Activated CD8-positive, alpha-beta memory T cell treated with anti-CD3 and anti-CD28 coated beads for 24 hours (primary cell): ENCODE measurements at regions not wholly inside any gene's neighbourhood (a gene's known extent, or its start where the extent isn't known, plus 50 kb on each side); places are given as distances from the start of the nearest gene placed in this dataset.
"Not testable (repeated sequence)": the region's sequence is repeated elsewhere in the genome, so short reads cannot be mapped to it uniquely, and the experiment has no call there.

ENCODE experiments used
- DNase-seq: peaks from one replicate; pipeline ENCODE4 v3.0.0-alpha.2; 2020

DNA sequence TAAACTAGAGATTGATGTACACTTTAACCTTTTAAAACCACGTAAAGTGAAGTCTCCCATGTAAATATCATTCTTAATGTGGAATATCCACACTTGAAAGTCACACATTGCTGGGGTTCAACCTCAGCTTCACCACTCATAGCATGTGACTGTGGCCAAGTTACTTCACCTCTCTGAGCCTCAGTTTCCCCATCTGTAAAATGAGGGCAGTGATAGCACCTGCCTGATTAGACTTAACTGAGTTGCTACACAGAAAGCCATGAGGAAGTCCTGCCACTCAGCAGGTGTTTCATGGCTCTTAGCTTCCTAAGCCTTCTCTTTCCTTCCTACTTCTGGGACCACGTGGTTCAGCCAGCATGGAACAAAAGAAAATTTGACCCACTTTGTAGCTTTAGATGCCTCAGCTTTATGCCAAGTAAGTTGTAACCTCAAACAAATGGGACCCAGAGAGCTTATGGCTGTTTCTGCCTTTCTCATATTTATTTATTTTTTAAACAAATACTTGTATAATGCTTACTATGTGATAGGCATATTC lies 277.3 kb upstream of the KLF3 start:
- DNase-seq = no peak

DNA sequence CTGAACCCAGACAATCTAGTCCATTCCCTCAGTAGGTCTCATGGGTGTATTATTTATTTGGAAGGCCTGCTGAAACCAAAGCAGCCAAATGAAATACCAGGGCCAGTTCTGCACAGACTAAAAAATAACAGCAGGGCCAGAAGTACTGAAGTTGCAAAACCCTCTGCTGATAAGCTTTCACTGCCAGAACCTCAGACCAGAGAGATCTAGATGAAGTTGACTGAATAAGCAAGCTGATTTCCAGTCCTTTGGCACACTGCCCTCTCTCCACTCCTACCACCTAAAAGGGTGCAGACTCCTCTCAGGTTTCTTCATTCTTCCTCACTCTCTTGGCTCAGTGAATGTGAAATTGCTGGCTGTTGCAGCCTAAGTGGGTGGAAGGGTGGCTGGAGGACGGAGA lies 276.7 kb upstream of the KLF3 start:
- no peak for DNase-seq

DNA sequence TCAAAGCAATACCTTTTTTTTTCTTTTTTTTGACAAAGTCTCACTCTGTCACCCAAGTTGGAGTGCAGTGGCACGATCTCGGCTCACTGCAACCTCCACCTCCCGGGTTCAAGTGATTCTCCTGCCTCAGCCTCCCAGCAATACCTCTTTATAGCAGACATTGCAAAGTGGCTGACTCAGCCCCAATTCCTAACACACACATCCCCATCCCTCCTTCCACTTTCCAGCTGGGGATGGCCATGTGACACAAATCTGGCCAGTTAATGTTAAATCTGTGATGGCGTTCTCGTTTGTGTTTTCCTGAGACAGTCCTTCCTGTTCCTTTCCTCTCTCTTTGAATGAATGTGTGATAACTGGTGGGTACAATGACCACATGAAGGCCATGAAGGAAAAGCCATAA lies 276.2 kb upstream of the KLF3 start:
- no peak for DNase-seq

DNA sequence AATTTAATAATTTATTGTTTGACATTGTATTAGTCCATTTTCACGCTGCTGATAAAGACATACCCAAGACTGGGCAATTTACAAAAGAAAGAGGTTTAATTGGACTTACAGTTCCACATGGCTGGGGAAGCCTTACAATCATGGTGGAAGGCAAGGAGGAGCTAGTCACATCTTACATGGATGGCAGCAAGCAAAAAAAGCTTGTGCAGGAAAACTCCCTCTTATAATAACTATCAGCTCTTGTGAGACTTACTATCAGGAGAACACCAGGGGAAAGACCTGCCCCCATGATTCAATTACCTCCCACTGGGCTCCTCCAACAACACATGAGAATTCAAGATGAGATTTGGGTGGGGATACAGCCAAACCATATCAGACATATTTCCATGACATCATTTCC lies 275.1 kb upstream of the KLF3 start:
- DNase-seq = not testable (repeated sequence)

DNA sequence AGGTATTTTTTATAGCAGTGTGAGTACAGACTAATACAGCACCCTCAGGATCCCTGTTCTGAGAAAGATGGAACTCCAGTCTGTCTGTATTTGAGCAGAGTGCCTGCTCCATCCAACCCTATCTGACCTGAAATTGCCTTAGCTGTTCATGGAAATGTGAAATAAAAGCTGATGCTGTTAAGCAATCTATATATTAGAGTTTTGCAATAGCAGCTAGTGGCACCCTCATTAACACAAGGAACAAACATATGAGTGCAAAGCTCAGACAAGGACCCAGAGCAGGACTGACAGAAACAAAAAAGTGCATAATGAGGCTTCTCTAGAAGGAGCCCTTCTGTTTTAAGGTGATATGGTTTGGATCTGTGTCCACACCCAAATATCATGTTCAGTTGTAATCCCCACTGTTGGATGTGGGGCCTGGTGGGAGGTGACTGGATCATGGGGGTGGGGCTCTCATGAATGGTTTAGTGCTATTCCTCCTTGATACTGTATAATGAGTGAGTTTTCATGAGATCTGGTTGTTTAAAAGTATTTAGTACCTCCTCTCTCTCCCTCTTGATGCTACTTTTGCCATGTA lies 272.9 kb upstream of the KLF3 start:
- DNase-seq = no peak

DNA sequence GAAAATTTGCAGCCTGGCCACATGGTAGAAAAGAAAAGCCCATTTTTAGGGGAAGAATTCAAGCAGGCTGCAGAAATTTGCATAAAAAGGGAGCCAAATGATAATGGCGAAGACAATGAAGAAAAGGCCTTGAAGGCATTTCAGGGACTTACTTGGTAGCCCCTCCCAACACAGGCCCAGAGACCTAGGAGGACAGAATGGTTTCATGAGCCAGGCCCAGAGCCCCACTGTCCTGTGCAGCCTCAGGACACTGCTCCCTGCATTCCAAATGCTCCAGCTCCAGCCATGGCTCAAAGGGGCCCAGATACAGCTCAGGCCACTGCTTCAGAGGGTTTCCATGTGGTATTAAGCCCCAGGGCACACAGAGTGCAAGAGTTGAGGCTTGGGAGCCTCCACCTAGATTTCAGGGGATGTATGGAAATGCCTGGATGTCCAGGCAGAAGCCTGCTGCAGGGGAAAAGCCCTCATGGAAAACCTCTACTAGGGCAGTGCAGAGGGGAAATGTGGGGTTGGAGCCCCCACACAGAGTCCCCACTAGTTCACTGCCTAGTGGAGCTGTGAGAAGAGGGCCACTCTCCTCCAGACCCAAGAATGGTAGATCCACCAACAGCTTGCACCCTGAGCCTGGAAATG lies 271.7 kb upstream of the KLF3 start:
- DNase-seq = no peak

DNA sequence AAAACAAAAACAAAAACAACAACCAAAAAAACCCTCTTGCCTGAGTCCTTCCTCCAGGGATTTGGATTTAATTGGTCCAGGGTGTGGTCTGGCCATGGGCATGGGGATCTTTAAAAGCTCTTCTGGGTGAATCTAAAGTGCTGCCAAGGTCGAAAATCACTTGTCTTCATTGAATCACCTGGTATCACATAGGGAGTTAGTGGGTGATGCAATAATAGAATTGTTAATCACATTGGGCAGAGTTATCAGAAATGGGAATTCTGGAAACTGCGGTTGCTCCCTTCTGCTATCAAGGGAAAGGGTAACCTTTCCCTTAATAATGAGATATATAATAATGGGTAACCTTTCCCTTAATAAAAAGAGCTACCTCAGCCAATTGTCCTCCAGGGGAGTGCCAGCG lies 267.9 kb upstream of the KLF3 start:
- DNase-seq = no peak

DNA sequence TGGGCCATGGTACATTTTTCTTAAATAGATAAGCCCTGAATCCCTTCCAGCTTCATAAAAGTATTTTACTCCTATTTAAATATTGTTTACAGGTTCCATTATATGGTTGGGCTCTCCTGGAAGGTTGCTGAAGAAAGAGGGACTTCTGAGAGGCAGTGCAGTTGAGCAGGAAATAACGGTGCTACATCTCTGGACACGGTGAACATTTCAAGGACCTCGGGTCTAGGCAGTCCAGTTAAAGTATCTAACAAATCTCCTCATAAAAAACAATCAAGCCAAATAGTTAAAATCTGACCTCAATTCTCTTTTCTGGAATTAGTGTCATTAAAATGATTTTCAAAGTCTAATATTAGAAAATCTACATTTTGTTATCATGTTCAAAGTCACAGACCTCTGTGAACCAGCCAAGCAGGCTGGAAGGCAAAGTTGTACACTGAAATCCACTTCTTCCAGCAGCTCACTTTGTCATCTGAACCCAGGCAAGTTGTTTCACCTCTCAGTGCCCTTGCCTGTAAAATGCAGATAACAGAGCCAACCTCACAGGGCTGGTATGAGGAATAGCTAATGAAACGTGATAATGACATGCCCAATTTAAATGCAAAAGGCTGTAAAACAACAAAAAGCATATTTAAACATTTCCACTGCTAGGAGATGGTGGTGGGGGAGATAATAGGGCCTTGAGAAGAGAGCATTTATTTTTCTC lies 267.0 kb upstream of the KLF3 start:
- DNase-seq = no peak

DNA sequence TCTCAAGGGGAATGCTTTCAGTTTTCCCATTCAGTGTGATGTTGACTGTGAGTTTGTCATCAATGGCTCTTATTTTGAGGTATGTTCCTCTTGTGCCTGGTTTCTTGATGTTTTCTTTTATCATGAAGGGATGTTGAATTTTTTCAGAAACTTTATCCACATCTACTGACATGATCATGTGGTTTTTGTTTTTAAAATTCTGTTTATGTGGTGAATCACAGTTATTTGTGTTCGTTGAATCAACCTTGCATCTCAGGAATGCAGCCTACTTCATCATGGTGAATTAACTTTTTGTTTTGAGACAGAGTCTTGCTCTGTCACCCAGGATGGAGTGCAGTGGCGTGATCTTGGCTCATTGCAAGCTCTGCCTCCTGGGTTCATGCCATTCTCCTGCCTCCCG lies 263.1 kb upstream of the KLF3 start:
- DNase-seq = no peak

DNA sequence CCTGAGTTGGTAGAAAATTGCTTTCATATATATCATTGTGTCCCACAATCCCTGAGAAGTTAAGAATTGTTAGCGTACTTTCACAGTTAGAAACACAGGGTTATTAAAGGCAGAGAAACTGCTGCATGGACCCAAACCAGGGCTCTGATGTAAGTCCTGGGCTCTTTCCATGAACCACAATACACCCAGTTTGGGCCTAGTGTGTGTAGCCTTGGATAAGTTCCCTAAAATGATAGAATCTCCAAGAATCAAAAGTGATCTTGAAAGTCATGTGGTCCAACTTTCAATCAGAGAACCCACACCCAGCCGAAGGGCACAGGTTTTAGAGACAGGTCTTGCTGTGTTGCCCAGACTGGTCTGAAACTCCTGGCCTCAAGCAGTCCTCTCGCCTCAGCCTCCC lies 257.8 kb upstream of the KLF3 start:
- no peak for DNase-seq

DNA sequence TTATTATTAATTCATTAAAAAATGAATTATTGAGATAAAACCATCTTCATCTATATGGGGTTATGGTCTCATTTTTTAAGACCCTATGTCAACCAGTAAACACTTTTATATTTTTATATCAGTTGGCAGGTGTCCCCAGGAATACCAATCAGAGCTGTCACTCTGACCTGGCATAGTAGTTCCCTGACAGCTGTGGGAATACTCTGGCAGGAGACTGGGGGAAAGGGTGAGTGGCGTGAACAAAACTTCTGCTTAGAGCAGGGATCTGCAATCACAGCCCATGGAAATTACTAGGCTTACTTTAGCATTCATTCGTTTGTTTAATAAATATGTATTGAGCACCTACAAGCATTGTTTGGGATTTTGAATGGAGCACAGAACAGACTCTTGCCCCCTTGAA lies 254.1 kb upstream of the KLF3 start:
- DNase-seq = no peak

DNA sequence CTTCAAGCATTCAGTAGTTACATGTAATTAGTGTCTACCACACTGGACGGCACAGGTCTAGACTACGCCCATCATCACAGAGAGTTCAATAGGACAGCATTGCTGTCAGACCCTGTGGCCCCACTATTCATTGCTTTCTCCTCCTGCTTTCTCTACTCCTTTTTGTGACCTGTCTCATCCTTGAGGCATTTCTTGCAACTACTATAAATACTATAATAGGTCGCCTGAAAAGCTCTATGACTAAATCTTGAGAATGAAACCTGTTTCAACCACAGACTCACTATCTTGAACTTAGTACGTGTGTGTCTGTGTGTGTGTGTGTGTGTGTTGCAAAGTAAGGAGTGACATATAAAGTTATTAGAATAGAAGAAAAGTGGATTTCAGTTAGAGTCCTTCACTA lies 252.9 kb upstream of the KLF3 start:
- no peak for DNase-seq

DNA sequence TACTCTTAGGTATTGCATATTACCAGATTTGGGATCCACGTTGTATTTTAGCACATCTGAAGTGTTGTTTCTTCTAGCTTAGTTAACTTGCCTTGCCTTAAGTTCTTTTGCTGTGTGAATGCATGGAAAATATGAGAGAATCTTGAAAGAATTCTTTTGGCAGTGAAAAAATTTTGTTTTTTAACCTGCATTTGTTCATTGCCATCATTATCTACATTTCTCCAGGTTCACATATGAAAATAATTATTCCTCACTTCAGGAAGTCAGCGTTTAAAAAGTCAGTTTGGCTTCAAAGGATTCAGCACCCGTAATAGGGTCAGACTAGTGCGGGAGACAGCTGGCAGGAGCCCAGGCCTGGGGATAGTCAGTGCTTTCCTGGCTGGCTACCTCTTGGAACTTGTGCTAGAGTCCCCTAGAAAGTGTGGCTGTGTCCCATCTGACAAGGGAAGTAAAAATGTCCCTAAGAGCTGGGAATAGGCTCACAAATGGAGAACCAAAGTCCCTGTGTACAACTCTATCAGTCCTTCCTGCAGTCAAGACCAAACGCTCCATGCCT lies 251.9 kb upstream of the KLF3 start:
- DNase-seq = no peak

DNA sequence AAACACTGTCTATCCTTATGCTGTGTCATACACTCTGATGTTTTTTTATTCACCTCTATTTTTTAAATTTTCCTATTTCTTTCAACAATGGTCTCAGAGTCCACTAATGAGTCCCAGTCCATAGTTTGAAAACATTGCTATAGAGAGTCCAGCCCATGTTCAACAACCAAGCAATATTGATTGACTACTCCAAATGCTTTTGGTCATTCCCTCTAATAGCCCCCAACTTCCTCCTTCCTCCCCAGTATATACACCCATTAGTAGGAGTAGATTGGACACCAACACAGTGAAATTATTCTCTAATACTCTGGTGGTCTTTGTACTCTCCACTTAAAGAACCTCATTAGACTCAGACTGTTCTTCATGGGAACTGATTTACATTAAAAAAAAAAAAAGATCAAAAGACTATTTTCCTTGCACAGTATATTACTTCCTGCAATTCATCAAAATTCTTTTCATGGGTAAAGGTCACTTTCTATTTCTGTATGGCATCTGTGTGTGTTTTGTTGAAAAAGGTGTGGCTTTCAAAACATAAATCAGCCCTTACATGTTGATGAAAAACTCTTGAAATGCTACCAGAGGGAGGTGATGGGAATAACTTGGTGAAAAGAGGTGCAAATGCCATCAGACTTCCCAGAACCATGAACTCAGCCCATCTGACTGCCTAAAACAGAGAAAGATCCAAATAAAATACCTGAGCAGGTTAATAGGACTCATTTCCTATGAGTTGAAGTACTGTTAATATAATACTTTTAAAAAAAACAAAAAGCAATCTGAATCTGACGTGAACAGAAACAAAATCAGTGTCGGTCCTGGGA lies 250.3 kb upstream of the KLF3 start:
- DNase-seq = no peak

DNA sequence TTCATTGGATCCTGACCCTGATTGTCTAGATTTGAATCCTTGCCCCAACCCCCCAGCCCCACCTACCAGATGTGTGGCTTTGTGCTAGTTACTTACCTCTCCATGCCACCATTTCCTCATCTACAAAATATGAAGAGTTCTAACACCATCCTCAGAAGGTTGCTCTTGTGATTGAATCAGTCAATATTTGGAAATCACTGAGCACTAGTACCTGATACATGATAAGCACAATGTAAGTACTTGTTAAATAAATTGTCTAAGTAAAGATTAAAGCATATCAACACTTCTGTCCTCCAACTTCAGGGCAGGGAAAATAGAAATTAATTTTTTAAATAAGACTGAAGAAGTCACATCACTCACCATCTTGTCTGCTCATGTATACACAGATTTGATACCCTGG lies 249.6 kb upstream of the KLF3 start:
- no peak for DNase-seq

DNA sequence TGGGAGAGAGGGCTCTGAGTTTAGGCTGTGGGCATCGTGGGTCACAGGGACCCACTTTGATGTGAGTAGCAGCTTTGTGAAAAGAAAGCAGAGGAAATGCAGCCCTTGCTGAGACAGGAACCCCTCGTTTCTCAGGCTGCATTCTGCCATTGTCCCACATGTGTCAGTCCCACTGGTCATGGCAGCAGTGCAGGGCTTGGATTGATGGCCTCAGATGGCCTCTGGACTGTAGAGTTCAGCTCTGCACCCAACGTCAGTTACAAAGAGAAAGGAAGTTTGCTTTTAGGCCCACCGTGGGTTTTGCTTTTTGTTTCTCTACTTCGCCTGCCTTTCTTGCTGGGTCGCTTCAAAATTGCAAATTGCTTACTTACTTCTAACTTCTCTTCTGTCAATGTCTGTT lies 248.3 kb upstream of the KLF3 start:
- DNase-seq = no peak

DNA sequence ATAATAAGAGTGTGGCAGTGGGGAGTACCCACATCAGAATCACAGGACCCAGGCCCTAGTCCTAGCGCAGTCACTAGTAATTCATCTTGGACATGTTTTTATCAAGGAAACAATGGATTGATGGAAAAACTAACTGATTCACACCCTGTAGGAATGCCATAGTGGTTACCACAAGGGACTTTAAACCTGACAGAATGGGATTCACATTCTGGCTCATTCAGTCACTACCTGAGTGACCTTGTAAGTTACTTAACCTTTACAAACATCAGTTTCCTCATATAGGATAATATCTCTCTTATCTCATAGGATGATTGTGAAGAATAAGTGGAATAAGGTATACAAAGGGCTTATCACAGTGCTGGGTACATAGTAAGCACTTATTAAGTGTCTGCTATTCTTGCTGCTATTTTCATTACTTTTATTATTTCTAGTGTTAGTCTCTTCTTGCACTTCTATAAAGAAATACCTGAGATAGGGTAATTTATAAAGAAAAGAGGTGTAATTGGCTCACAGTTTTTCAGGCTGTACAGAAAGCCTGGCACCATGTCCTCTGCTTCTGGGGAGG lies 247.5 kb upstream of the KLF3 start:
- no peak for DNase-seq

DNA sequence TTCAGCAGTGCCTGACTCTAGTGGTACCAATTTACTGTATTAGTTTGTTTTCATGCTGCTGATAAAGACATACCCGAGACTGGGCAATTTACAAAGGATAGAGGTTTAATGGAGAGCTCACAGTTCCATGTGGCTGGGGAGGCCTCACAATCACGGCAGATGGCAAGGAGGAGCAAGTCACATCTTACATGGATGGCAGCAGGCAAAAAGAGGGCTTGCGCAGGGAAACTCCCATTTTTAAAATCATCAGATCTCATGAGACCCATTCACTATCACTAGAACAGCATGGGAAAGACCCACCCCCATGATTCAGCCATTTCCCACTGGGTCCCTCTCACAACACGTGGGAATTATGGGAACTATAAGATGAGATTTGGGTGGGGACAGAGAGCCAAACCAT lies 243.7 kb upstream of the KLF3 start:
- not testable (repeated sequence) for DNase-seq

DNA sequence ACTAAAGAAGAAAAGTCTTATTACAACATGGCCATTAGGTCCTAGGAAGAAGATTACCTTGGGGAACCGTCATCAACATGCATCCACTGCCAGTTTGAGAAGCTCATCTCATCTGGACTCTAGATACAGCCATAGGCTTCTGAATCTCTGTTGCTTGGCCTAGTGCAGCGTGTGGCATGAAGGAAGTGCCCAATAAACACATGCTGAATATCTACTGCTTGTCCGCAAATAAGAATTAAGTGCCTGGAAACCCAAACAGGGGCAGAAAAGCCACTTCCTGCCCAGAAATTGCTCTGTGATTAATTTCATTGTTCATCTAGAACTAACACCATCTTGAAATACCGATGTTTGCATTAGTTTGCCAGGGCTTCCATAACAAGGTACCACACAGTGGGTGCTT lies 241.1 kb upstream of the KLF3 start:
- DNase-seq = no peak

DNA sequence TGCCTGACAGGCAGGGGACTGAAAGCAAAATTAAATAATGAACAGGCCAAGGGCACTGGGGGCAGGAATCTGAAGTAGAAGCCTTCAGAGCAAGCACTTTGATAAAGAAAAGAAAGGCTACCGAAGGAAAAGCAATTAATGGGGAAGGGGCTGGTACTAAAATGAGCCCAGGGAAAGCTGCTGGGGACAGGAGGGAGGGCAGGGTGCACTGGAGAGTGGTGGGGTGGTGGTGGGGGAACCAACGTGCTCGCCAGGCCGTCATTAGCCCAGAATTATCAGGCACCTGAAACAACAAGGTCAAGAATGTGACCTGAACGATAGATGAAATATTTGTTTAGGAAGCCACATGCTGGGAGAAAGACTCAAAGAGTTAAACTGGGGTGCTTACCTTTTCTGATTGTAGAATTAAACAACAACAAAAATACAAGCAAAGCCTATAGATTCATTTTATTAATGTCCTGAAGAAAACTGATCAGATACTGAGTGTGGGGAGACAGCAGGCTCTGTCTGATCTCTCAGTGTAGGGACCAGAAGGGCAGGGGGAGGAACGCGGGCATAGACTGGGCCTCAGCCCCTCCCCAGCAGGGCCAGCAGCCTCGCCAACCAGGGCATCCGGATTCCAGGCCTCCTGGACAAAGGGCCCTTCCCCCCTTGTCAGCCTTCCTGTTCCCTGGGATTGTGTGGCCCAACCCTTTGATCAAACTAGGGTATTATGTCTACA lies 239.7 kb upstream of the KLF3 start:
- DNase-seq = no peak

DNA sequence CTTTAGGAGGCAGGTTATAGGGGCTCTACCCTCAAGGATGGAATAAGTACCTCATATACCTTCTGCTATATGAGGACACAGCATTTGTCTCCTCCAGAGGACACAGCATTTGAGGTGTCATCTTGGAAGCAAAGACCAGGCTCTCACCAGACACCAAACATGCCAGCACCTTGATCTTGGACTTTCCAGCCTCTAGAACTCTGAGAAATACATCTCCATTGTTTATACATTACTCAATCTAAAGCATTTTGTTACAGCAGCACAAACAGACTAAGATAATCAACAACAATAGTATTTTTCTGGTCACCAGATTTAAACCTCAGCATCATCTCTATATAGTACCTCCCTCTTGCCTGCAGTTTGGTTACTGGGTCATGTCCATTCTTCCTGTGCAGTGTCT lies 237.5 kb upstream of the KLF3 start:
- no peak for DNase-seq

DNA sequence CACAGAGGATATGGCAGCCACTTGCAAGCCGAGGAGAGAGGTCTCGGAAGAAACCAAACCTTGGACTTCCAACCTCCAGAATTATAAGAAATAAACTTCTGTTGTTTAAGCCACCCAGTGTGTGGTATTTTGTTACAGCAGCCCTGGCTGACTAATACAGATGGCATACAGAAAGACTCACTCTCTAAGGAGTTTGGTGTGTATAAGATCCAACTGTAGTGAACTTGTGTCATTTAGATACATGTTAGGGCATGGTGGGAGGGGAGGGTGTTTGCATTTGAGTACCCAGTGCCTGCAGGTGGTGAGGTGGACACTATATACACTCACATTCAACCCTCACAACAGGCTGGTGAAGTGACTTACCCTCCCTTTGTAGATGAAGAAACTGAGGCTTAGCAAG lies 233.2 kb upstream of the KLF3 start:
- DNase-seq = no peak
